ENCODE measurements at regions not wholly inside any gene's neighbourhood (a gene's known extent, or its start where the extent isn't known, plus 50 kb on each side); places are given as distances from the start of the nearest gene placed in this dataset.
A peak's percentile ranks its signal among the peaks of the same experiment; 100 is the strongest.
"Not testable (repeated sequence)": the region's sequence is repeated elsewhere in the genome, so short reads cannot be mapped to it uniquely, and the experiment has no call there.

DNA sequence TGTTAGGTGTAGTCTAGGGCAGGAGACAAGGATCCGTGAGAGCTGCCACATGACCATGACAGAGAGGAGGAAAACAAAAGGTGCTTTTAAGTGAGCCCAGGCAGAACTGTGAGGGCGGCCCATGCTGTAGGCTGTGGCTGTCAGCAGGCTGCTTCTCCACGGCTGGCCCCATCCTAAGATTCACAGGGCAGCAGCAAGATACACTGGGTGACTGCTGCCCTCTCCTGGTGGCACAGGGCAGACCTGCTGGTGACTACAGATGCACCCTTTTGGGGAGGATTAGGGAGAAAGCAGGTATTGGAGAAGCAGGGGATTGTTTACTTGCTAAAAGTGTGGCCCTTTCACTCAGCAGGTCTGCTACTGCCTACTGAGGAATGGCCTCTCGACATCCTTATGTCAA is 112.2 kb upstream of the CCZ1B start:
- peak; percentile 38 for DNase-seq (ENCODE audit: low spot score)

DNA sequence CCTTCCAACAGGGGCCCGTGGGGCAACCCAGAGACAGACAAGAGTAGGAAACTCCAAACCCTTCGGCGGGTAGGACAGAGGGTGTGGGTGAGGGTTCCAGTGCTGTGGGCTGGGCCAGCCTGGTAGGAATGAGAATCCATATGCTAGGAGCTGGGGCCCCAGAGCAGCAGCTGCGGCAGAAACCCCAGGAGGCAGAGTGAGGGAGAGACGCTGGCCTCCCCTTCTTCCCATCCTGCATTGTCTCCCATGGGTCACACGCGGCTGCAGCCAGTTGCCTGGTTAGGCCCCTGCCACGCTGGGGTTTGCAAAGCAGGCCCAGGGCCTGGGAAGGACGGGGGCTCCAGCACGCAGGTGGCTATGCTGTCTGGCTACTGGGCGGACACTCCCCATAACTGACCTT is 113.1 kb upstream of the CCZ1B start:
- not testable (repeated sequence) for DNase-seq (ENCODE audit: low spot score)

DNA sequence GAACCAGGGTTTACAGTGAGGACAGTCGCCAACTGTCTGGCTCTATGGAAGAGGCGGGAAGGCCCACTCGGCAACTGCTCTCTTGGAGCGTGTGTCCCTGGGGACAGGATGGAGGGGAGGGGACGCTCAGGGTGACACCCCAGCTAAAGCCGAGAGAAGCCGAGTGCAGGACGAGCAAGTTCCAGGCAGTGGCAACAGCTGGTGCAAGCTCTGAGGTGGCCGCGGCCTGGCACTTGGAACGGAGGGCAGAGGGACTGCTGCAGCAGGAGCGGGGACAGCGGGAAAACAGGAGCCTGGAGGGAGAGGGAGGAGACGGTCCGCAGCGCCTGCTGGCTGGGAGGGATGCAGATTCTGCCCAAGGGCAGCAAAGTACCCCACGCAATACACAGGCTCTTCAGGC is 113.8 kb upstream of the CCZ1B start:
- DNase-seq (ENCODE audit: low spot score), result not testable (repeated sequence)

DNA sequence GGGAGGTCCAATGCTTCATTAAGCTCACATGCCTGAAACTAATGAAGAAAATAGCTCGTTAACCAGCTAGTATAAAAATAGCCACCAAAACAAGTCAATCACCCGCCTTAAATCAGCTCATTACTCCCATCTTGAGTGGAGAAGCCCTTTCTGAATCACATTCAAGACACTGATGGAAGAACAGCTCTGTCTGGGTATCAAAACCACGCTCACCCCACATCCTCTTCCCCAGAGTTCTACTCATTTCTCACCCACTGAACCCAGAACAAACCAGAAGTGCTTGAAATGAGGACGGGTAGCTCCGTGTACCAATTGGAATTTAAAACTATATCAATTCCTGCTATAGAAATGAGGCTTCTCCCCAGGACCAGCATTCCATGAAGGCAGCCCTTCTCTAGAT is 120.8 kb upstream of the CCZ1B start:
- DNase-seq (ENCODE audit: low spot score), result not testable (repeated sequence)

DNA sequence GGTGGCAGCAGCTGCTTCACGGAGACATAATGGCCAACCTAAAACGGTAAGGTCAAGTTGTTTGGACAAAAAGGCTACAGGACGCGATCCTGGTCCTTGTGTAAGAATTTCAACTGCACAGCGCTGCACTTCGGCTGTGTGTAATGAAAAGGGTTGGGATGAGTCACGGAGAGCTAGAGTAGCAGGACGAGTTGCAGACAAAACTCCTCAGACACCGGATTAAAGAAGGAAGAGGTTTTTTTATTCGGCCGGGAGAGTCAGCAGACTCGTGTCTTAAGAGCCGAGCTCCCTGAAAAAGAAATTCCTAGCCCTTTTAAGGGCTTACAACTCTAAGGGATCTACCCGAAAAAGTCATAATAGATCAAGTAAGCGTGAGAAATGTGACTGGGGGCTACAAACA is 124.2 kb upstream of the CCZ1B start:
- peak; percentile 49 for DNase-seq (ENCODE audit: low spot score)

DNA sequence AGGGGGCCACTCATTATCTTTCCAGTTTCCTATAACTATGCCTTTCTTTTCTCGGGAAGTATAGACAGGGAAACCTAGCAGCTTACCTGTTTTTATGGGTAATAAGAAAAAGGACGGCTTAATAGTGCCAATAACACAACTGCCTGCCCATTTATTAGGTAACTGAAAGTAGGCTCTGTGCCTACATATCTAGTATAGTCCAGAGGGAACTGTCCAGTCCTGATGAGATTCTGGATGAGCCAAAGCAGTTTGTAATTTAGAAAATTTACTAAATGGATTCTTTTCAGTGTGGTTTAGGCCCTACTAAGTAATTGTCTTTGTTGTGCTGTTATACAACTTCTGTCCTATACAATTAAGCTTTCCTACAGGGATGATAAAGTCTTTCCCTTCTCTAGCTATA is 125.5 kb upstream of the CCZ1B start:
- not testable (repeated sequence) for DNase-seq (ENCODE audit: low spot score)

DNA sequence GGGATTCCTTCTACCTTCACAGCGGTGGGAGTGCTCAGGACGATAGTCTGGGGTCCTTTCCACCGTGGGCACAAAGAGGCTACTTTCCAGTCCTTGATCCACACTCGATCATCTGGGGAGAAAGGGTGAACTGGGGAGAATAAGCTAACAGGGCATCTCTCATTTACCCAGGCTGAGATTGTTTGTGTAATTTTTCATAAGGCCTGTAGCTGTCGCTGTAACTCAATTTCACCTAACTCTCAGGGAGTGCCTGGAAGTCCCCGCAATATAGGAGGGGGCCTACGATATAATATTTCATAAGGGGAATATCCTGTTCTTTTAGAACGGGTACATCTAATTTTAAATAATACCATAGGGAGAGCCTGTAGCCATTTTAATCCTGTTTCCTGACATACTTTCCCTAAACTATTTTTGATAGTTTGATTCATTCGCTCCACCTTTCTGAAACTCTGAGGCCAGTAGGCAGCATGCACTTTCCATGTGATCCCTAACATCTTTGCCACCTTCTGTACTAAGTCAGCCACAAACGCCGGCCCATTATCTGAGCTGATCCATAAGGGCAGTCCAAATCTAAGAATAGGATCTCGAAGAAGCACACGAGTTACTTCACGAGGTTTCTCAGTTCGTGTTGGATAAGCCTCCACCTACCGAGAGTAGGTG is 127.2 kb upstream of the CCZ1B start:
- DNase-seq (ENCODE audit: low spot score), result not testable (repeated sequence)

DNA sequence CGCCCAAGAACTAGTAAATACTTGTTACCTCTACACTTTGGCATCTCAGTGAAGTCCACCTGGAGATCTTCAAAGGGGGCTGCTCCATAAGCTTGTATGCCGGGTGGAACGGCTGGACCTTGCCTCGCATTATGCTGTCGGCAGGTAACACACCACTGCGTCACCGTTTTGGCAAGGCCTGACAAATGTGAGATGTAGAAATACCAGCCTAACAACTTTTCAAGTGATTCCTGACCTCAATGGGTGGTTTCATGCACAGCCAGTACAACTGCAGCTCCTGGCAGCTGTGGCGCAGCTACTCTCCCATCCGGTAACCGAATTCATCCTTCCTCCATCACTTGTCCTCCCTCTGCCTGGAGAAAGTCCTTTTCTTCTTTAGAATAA is 127.7 kb upstream of the CCZ1B start:
- DNase-seq (ENCODE audit: low spot score), result not testable (repeated sequence)

DNA sequence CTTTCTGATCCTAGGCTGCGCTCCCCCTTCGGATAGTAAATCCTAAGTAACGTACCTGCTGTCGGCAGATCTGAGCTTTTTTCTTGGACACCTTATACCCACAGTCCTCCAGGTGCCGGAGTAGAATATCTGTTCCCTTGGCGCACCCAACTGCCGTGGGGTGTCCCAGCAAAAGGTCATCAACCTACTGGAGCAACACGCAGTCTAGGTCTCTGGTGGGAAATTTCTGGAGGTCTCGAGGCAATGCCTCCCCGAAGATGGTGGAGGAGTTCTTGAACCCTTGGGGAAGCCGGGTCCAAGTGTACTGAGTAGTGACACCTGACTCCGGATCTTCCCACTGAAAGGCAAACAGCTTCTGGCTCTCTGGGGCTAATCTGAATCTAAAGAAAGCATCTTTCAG is 129.3 kb upstream of the CCZ1B start:
- DNase-seq (ENCODE audit: low spot score), result not testable (repeated sequence)

DNA sequence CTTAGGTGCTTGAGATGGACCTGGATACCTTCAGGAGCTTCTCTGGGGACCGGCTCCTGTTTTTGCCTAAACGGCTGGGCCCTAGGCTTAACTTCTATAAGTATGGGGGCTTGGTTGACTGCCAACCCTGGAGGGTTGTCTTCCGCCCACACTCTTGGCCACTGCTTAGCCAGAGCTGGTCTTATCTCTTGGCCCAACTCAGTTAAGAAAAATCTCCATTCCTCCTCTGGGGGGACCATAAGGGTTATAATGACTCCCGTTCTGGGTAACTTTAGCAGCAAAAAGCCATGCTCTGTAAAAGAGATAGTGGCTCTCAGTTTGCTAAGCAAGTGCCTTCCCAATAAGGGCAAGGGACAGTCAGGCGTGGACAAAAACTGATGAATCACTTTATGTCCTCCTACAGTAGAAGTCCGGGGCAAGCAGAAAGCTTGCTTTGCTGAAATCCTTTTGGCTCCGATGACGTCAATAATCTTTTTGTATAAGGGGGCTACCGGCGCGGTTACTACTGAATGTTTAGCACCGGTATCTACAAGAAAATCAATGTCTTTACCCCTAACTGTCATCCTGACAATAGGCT is 130.0 kb upstream of the CCZ1B start:
- not testable (repeated sequence) for DNase-seq (ENCODE audit: low spot score)

DNA sequence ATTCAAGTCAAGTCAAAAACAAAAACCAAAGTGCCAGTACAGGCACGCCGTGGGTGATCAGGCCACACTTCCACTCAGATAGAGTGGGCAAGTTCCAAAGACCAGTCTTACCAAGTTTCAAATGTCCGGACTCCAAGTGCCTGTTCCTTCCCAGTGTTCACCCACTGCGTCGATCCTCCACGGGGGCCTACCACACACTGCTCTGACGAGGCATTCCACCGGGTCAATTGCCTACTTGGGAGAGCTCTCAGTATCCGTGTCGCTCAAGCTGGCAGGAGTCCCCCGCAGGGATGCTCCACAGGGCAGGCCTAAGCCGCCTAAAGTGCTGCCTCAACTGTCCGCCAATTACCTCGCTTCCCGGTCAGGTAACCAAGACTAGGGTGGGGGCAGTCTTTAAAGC is 132.3 kb upstream of the CCZ1B start:
- not testable (repeated sequence) for DNase-seq (ENCODE audit: low spot score)

DNA sequence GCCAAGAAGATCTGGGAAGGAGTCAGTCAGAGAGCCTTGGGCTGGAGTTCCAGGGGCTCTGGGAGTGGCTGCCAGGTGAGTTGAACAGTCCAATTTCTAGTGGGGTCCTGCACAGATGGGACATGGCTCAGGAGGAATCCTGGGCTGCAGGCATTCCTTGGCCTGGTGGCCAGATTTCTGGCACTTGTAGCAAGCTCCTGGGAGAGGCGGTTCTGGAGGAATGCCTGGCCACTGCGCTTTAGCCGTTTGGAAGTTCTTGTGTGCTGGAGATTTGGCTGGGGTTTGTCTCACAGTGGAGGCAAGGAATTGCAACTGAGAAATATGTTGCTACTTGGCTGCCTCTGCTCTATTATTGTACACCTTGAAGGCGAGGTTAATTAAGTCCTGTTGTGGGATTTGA is 133.9 kb upstream of the CCZ1B start:
- not testable (repeated sequence) for DNase-seq (ENCODE audit: low spot score)

DNA sequence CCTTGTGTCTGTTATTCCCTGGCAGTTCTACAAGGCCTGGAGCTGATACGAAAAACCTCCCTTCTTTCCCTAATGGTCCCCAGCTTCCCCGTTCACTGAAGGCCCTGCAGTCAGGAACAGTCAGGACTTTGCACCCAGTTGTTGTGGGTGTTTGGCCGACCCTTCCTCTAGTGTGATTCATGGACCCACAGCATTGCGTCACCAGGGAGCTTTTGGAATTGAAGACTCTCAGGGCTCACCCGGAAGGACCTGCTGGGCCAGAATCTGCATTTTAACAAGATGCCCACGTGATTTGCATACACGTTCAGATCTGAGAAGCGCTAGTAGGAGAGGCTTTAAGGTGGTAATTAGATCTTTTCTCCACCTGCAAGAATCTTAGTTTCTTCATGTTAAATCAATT is 136.8 kb upstream of the CCZ1B start:
- DNase-seq (ENCODE audit: low spot score), result not testable (repeated sequence)

DNA sequence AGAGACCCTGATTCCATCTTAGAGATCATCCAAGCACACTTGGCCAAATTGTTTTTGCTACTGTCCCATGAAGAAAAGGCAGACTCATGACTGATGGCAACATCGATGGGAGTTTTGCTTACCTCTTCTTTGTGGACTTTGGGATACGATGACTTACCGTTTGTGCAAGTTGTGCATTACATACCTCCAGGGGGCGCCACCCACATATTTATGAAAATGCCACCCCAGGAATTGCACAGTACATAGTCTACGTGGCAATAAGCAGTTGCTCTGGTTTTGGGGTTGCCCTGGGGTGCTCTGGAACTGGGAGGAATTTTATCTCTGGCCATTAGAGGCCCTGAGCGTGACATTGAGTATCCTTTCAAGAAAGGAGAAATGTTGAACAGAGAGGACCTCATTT is 139.0 kb upstream of the CCZ1B start:
- DNase-seq (ENCODE audit: low spot score), result peak; percentile 29

DNA sequence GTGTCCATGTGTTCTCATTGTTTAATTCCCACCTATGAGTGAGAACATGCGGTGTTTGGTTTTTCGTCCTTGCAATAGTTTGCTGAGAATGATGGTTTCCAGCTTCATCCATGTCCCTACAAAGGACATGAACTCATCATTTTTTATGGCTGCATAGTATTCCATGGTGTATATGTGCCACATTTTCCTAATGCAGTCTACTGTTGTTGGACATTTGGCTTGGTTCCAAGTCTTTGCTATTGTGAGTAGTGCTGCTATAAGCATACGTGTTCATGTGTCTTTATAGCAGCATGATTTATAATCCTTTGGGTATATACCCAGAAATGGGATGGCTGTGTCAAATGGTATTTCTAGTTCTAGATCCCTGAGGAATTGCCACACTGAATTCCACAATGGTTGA is 144.1 kb upstream of the CCZ1B start:
- DNase-seq (ENCODE audit: low spot score), result not testable (repeated sequence)

DNA sequence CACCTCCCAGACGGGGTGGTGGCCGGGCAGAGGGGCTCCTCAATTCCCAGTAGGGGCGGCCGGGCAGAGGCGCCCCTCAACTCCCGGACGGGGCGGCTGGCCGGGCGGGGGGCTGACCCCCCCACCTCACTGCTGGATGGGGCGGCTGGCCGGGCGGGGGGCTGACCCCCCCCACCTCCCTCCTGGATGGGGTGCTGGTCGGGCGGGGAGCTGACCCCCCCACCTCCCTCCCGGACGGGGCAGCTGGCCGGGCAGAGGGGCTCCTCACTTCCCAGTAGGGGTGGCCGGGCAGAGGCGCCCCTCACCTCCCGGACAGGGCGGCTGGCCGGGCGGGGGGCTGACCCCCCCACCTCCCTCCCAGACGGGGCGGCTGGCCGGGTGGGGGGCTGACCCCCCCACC is 148.8 kb upstream of the CCZ1B start:
- DNase-seq (ENCODE audit: low spot score), result not testable (repeated sequence)

DNA sequence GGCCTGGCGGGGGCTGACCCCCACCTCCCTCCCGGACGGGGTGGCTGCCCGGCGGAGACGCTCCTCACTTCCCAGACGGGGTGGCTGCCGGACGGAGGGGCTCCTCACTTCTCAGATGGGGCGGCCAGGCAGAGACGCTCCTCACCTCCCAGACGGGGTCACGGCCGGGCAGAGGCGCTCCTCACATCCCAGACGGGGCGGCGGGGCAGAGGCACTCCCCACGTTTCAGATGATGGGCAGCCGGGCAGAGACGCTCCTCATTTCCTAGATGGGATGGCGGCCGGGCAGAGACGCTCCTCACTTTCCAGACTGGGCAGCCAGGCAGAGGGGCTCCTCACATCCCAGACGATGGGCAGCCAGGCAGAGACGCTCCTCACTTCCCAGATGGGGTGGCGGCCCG is 149.3 kb upstream of the CCZ1B start:
- DNase-seq (ENCODE audit: low spot score), result not testable (repeated sequence)

DNA sequence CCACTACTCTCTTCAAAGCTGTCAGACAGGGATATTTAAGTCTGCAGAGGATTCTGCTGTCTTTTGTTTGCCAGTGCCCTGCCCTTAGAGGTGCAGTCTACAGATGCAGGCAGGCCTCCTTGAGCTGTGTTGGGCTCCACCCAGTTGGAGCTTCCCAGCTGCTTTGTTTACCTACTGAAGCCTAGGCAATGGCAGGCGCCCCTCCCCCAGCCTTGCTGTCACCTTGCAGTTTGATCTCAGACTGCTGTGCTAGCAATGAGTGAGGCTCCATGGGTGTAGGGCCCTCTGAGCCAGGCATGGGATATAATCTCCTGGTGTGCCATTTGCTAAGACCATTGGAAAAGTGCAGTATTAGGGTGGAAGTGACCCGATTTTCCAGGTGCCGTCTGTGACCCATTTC is 151.3 kb upstream of the CCZ1B start:
- DNase-seq (ENCODE audit: low spot score), result not testable (repeated sequence)

DNA sequence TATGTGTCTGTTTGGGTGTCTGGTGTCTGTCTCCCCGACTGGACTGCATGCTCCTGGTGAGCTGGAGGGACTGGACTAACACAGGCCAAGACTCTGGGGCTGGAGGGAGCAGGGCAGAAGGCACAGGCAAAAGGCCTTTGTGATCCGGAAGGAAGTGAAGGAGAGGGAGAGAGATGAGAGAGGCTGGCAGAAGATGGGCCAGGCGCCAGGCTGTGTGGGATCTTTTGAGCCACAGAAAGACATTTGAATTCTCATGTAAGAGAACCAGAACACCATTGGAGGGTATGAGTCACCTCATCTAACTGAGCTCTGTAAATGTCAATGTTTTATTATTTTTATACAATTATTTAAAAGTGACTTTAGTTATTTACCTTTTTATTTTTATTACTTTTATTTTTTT is 152.3 kb upstream of the CCZ1B start:
- peak; percentile 49 for DNase-seq (ENCODE audit: low spot score)

DNA sequence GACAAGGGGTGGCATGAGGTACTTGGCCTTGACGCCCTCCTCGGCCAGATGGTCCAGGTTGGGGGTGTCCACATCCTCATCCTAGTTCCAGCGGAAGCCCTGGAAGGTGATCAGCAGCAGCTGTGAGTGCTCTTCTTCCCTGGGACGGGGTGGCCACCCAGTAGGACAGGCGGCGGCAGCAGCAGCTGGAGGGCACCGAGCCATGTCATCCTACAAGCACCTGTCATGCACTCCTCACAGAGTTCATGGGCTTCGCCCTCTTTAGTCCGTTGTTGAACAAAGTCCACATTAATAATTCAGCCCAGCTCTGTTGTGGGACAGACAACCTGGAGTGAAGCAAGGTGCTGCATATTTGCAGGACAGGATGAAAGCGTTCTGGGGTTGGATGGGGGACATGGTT is 153.4 kb upstream of the CCZ1B start:
- DNase-seq (ENCODE audit: low spot score), result not testable (repeated sequence)

DNA sequence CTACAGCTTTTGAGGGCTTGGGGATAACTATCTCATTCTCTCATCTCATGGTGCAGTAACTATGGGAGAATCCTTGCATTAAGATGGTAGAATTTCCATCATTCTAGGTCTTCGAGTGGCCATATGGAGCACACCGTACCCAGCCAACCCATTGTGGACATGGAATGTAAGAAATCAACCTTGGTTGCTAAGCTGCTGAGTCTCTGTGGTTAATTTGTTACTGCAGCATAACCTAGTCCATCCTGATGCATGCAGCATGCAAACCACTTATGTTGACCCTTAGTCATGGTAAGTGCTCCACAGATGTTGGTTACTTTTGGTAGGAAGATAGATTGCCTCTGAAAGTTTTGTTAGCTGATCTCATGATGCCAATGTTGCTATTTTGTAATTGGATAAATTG is 156.3 kb upstream of the CCZ1B start:
- DNase-seq (ENCODE audit: low spot score), result not testable (repeated sequence)

DNA sequence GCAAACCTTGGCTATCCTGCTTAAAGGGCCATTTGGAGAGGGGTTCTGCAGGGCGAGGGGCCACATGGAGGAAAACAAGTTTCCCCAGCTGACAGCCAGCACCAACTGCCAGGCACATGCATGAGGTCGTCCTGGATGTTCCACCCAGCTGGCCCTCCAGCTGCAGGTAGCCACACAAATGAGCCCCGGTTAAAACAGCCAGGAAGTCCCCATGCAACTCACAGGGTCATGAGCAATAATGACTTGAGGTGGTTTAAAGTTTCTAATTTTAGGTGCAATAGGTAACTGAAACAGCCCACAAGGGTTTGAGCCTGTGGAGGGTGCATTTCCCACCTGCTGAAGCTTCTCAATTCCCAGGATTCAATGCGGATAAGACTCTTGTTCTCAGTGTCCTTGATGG is 160.8 kb upstream of the CCZ1B start:
- not testable (repeated sequence) for DNase-seq (ENCODE audit: low spot score)

DNA sequence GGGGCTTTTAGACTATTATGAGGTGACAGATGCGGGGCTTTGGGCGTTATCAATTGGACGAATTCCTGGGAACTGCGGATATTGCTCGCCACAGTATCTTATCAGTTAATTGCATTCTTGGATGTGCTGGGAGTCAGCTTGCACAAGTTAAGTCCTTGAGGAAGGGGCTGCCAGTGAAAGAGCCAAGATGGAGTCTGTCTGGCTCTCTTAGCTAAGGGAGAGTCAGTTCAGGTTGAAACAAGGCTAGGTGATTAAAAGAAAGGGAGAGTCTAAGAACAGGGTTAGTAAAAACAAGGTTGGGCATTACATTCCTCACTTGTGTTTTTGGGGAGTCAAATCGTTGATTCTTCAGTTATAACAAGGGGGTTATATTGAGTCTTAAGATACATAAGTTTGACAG is 162.5 kb upstream of the CCZ1B start:
- DNase-seq (ENCODE audit: low spot score), result not testable (repeated sequence)

DNA sequence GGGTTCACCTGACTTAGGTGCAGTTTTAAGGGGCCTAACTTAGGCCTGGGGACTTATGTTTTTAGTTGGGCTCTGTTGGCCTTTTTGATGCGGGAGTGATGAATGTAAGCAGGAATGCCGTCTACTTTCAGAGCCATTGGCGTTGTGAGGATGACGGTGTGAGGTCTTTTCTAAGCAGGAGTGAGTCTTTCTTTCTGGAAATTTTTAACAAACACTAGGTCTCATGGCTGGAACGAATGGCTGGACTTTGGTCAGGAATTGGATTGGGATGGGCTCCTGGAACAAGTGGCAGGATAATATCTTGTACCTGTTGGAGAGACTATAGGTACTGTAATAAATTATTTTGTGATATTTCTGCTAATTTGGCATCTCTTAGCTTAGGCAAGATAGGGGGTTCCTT is 163.9 kb upstream of the CCZ1B start:
- DNase-seq (ENCODE audit: low spot score), result not testable (repeated sequence)
